UCSD-AML1 (cell line): ENCODE measurements at regions not wholly inside any gene's neighbourhood (a gene's known extent, or its start where the extent isn't known, plus 50 kb on each side); places are given as distances from the start of the nearest gene placed in this dataset.

Source experiments
- DNase-seq: peaks from one replicate; lab custom pipeline; 2025; ENCODE audit not compliant: unreplicated experiment; lab: John Stamatoyannopoulos, UW

DNA sequence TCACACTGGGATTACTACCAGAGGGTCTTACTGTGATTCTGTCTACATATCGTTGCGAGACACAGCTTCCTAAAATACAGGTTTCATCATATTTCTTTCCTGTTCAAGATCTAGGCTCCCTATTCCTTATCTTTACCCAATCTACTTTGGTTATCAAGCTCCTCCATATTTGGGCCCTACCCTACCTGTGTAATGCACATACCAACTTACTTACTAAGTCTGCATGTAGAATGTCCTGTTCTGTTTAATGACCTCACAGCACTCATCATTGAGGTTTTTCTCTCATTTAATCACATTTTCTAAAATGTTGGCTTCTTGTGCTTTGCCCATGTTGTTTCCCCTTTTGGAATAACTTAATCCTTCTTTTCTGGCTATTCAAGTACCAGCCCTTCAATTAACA is 551.1 kb downstream of the ZEB2 start:
- DNase-seq, result no peak

DNA sequence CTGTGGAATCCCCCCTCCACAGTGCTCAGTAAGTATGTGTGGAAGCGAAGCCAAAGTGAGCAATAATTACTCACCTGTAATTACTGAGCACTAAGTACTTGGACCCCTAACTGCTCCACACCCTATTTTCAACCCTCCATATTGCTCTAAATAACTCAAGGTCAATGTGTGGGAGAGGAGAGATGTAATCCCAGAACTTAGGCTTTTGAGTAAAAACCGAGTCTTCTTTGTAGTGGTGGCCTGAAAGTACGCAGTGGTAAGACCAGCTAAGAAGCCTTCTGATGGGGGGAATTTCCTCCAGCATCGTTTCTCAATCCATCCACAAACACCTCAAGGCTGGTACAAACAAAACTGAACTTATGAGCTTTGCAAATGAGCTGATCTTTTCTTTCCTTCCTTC is 551.6 kb downstream of the ZEB2 start:
- DNase-seq, result no peak

DNA sequence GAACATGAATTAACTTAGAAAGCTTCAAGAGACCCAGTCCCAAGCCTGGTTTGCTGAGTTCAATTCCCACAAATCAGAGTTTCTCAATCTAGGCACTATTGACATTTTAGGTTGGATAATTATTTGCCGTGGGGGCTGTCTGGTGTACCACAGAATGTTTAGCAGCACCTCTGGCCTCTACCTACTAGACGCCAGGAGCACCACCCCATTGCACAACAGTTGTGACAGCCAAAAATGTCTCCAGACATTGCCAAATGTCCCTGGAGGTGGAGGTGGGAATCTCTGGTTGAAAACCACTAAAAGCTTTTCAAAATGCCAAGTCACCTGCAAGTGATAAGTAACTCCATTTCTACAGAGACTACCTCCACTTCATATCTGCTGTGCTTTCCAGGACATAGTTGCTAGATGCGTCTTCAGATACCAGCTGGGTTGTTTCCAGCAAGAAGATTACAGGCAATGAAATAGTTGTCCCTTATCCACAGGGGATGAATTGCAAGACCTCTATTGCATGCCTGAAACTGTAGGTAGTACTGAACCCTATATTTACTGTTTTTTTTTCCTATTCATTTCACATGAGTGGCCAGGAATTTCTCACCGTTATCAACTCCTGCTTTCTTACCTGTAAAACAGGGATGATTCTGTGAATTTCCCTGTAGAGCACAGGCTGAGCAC is 554.3 kb downstream of the ZEB2 start:
- DNase-seq, result no peak

DNA sequence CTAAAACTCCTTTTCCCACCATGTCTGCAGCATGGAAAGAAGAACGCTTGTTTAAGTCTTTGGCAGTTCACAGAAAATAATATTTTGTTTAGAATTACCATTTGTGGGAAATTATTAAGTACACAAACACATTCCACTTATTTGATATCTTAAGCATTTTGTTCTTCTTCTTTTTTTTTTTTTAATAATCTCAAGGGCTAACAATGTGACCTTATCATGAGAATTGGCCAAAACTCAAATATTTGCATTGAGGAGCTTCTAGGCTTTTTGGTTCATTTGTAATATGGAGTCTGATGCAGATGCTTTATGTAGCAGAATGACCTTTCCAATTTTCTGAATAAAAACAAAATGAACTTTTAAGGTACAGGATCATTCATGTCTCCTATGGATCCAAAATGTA is 555.0 kb downstream of the ZEB2 start:
- DNase-seq, result no peak

DNA sequence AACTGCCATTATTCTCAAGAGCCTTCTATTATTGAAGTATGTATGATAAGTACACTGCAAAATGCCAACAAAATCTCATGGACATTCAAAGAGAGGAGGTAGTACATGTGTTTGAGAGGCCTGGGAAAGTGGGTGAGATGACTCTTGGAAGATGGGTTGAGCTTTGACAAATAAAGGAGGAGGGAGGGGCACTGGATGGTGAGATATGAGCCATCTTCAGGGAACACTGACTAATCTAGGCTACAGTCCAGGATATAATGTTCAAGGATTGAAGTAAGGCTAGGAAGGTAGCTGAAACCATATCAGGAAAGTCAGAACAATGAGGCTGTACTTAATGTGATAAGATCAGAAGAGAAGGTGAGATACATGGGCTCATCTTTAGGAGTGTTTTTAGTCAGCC is 559.7 kb downstream of the ZEB2 start:
- no peak for DNase-seq

DNA sequence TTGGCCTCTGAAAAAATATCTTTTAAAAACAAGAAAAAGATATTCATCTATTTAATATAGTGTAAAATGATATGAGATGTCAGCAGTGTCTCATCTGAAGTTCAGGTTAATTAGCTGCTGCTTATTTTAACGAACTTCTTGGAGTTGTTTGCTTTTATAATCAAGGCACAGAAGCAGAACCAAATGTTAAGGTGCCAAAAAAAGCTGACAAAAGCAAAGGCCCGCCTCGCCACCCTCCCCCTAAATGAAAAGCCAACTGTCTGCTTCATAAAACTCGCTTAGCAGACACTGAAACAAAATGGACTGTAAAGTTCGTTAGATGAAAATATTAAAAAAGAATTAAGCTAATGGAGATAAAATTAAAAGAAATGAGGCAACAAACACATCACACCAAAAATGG is 562.6 kb downstream of the ZEB2 start:
- DNase-seq, result no peak

DNA sequence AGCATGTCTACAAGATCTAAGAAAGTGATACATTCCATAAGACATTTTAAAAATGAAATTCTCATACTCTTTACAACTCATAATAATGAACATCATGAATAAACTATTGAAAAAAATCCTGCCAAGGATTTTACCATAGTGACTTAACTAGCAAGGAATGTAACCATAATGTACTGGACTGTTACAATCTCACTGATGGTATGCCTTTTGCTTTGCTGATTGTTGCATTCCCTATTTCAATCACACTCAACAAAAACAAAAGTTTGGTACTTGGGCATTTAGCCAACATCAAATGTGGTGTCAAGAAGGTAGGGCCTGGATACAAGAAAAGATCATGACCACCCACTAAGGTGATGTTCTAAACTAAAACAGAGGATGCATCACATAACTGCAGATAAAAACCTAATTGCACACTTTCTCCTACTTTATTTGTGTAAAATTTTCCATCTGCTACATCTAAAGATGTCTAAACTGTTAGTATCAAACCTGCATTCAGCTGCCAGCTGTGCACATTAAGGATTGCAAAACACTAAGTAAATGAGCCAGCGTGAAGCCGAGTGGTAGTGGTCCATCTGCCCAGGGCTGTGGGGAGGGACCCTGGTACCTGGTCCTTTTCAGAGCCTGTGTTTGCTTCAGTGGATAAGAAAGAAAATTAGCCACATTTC is 564.4 kb downstream of the ZEB2 start:
- DNase-seq, result no peak

DNA sequence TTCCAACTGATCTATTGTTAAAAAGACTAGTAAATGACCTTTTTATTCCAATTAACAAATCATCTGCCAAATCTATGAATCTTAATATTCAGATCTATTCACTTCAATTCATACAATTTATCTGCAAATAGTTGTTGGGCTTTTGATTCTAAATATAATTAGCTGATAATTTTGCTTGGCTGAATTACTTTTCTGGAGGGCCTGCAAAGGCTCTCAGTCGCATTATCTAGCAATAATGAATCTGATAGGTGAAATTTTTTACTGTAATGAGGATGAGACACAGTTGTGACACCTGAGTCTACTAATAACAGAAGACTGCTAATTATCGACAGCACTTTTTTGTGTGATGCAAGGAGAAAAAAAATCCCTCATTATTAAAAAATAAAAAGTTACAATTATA is 565.1 kb downstream of the ZEB2 start:
- no peak for DNase-seq

DNA sequence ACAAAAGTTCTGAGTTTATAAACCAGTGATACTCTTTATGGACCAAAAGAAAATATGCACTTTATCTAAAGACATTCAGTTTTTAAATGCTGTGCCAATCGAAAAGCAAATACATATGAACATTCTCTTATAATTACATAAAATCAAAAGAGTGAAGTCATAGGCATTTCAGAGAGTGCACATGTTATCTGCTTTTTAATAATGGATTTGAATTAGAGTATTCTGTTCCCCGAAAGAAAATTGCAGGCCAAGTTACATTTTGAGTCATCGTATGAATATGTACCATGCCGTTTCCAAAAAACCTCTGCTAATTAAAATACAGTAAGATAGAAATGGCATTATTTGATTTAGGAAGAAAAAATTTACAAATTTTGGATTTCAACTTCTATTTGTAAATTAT is 565.7 kb downstream of the ZEB2 start:
- DNase-seq, result no peak

DNA sequence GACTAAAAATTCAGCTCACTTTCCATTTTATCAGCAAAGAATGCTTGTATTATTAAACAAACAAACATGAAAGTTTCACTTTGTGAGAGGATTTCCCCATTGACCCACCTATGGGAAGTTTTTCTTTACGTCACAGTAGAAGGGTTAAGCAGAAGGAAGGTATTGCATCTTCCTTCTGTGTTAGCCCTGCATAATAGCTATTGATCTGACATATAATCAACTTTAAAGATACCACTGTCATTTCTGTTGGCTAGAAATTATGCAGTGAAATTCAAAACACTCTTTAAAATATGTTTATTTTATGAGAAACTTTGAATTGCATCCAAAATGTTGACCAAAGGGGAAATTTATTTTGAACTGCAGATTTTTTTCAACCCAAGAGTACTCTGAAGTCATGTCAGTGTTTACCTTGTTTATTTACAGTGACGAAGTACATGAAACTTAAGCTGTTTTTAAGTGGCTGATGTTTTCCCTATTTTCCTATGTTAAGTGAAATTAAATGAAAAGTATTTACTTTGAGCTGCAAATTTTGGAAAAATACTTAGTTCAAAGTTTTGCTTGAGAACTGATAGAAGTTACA is 566.4 kb downstream of the ZEB2 start:
- DNase-seq, result no peak

DNA sequence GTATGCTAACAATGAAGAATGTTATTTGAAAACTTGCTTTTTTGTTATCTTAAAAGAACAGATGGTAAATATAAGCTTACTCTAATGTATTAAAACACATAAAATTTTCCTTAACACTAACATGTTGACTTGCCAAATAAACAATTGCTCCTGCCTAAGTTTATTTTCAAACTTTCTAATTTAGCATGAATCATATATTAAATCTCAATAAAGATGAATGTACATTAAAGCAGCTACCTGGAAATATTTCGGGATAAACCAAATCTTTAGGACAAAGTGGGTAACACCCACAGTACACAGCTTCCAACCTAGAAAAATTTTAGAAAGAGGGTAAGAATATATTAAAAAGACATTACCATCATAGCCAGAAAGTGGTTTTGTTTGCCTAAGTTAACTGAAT is 567.4 kb downstream of the ZEB2 start:
- no peak for DNase-seq

DNA sequence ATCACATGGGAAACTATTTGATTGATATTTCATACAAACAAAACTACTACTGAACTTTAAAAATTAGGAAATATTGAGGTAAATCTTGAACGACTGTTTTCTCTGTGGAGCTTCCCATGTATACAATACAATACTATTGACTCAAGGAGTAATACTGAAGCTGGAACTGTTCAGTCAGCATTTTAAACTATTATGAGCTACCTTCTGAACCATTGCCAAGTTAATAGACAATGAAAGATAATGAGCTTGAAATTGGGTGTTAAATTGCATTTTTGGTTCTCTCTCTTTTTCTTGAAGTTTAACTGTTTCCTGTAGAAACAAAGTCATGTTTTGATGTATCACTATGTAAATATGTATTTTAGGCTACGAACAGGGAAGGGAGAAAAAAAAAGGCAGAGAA is 569.2 kb downstream of the ZEB2 start:
- DNase-seq, result no peak

DNA sequence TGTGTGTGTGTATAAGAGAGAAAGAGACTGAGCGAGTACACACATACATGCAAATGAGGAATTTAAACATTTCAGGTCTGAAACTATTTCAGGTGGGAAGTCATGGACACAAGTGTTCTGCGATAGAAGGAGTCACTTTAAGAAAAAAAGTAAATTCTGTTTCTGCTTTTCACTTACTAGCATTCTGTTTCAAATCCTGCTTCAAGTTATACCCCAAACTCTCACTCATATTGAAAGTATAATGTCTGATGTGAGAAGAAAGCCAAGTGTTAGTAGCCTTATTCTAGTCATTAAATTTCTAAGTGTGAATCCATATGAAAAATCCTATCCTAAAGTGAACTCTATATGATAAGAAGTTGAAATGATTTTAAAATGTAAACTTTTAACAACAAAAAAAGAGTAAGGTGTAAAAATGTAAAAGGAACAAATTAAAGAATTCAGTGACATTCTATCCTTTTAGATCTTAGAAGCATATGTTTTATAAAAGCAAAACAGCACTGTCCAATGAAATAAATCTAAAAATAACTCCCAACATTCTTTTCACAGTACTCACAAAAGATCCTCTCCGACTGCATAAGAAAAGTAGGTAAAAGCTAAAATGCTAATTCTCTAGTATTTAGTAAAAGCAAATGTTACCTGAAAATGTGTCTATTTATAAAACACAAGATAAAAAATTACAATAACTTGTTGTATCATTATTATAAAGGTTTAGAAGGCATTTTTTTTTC is 570.6 kb downstream of the ZEB2 start:
- no peak for DNase-seq

DNA sequence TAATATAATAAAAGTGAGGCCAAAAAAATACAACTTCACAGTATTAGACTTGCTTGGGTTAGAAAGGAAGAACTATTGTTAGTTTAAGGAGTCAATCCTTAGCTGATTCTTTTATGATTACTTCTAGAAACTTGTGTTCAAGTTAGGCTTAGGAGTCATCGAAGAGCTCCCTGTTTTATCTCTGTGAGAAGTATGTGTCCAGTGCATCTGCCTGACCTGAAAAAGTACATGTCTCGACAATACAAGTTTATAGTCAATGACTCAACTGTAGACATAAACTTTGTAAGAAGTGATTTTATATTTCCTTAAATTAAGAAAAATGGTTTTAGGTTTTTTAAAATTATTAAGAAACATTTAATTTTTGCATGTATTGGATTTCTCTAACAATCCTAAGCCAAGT is 571.2 kb downstream of the ZEB2 start:
- no peak for DNase-seq

DNA sequence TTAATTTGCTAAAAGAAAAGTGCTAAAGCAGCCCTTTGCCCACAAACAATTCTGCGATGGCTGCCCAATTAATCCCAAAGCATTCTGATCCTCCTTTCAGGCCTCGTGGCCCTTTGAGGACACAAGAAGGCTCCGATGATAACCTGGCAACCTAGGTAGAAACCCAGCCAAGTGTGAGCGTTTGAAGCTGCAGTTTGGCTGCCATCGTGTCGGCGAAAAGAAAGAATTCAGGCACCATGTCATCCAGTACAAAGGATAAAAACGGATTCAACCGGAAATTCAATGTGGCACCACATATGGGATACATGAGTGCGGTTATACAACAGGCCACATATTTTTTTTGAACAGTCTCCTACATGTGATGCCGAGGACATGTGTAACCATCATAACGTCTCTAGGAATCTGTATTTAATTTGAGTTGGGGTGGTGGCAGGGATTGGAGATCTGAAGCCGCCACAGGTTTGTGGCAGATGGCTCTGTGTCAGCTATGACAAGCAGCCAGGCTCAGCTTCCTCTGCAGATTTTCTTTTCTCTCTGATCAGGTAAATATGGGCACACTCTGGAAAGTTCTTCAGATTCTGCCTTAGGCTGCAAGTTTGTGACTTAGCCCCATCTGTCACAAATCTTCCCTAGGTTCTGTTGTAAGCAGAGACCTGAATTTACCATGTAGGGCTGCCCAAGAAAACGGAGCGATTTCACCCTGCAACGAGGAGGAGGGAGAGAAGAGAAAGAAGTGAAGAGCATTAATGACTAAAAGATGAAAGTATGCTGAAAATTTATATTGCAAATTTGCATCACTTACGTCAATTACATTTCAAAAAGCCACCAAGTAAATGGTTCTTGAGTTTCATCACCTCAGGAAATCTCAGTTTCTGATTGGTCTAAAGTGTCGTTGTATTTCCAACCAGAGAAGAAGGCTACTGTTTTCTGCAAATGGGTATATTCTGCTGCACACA is 573.2 kb downstream of the ZEB2 start:
- DNase-seq, result no peak

DNA sequence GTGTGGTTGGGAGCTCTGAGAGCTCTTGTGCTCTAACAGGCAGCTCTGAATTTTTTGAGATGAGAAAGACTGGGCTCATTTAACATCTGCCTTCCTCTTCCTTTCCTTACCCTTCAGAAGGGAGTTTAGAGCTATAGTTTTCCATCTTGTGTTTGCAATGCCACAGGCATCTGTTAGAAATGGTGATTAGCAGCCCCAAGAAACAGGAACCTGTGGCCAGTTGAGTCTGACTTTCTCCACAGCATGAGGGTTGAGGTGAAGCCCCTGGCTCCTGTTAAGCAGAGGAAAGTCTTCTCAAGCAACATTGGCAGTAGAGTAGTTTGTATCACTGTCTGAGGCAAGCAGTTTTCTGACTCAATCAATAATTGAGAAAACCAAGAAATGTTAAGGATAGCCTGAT is 577.4 kb downstream of the ZEB2 start:
- DNase-seq, result peak; percentile 19

DNA sequence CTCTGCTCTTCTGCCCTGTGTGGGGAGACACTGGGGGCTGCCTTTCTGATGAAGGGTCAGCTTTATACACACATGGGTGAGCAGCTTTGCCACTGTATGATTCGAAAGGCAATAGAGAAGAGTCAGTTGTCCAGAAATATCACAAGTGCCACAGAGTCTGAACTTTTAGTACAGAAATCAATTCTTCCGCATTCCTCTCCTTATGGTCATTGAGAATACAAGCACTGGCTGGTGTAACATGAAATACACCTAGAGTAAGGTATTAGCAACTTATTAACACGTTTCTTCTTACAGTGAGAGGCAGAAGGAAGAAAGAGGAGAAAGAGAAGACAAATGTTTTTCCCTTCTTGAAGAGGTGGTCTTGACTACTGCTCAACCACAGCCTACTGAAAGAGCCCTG is 579.2 kb downstream of the ZEB2 start:
- no peak for DNase-seq

DNA sequence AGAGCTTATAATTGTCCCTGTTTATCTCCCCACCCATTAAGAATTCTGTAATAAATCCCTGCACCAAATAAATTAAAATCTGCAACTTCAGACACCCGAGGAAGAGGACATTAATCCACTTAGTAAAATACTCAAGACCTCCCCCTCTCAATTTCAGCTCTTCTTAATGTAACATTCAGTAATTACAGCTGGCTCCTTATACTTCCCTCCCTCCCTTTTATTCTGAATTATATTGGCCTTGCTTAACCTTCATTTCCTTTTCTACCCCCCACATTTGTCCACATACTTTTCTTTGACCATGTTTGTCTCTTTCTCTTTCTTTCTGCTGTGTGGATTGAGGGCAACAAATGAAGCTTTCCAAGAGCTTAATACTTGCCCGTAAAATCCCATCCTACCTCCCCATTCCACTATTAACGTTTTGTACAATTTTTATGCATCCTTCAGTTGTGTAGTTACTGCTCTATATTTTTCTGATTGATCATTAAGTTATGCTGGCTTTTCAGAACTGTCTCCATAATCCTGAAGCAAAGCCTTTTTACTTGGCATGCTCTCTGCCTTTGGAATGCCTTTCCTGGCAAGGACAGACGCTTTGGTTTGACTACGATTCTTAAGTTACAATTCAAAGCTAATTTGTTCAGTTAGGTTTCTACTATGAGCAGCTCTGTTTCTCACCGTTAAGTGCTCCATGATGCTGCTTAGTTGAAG is 580.1 kb downstream of the ZEB2 start:
- no peak for DNase-seq

DNA sequence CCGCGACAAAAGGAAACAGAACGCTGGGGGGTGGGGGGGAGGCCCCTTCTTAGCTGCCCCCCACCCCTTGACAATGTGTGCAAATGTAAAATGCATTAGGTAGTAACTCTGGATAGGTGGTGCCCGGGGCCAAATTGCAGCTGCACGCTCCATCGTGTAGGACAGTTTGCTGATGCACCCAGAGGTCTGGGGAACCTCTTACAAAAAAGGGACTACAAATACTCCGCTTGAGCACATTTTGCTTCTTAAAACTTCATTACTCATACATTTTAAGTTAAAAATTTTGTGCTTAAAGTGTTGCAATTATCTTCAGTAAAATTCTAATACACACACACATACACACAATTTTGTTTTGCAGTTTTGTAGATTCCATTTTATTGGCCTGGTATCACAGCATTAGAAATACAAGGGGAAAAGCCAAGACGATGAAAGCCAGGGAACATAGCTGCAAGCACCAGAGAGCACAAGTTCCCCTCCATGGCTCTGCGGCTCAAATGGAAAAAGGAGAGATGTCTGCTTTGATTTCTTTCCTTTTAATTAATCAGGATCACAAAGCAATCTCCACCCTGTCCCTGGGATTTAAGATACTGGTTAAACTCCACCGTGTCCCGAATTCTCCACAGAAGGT is 582.1 kb downstream of the ZEB2 start:
- DNase-seq, result no peak
